GM12878 (cell line): ENCODE measurements at regions not wholly inside any gene's neighbourhood (a gene's known extent, or its start where the extent isn't known, plus 50 kb on each side); places are given as distances from the start of the nearest gene placed in this dataset.

ENCODE experiments used
- CHD4 ChIP-seq: fragments of 200-600 bp; sonication (generic); IDR thresholded peaks from 2 replicates; pipeline ENCODE4 v1.6.1; 2016; ENCODE audit warnings: mild to moderate bottlenecking
- FOXK2 ChIP-seq: fragments of 450-650 bp; IDR thresholded peaks from 2 replicates; pipeline ENCODE4 v1.6.1; 2017; ENCODE audit warnings: mild to moderate bottlenecking, moderate library complexity
- REST ChIP-seq: IDR thresholded peaks from 2 replicates; pipeline ENCODE4 v1.6.1; 2012; ENCODE audit warnings: mild to moderate bottlenecking, low read depth, low read length
- RFX5 ChIP-seq: IDR thresholded peaks from 2 replicates; pipeline ENCODE4 v1.6.1; 2011; ENCODE audit warnings: low read depth, low read length, improper control_type of control experiment
- ZNF274 ChIP-seq: IDR thresholded peaks from one replicate; pipeline ENCODE4 v1.8.0; 2011; ENCODE audit not compliant: insufficient read length, insufficient read depth

- no peak for TF ChIP-seq RFX5
- no peak for TF ChIP-seq ZNF274
- no peak for TF ChIP-seq REST
- TF ChIP-seq FOXK2, result no peak
- no peak for TF ChIP-seq CHD4
Measured at GRCh38 chr9:129272348-129273025, 94.4 kb upstream of the IER5L start.
